Dermis blood vessel endothelial cell (primary cell): ENCODE measurements at regions not wholly inside any gene's neighbourhood (a gene's known extent, or its start where the extent isn't known, plus 50 kb on each side); places are given as distances from the start of the nearest gene placed in this dataset.
"Not testable (repeated sequence)": the region's sequence is repeated elsewhere in the genome, so short reads cannot be mapped to it uniquely, and the experiment has no call there.

Source experiments
- DNase-seq: peaks from one replicate; pipeline ENCODE4 v3.0.0; 2010

DNA sequence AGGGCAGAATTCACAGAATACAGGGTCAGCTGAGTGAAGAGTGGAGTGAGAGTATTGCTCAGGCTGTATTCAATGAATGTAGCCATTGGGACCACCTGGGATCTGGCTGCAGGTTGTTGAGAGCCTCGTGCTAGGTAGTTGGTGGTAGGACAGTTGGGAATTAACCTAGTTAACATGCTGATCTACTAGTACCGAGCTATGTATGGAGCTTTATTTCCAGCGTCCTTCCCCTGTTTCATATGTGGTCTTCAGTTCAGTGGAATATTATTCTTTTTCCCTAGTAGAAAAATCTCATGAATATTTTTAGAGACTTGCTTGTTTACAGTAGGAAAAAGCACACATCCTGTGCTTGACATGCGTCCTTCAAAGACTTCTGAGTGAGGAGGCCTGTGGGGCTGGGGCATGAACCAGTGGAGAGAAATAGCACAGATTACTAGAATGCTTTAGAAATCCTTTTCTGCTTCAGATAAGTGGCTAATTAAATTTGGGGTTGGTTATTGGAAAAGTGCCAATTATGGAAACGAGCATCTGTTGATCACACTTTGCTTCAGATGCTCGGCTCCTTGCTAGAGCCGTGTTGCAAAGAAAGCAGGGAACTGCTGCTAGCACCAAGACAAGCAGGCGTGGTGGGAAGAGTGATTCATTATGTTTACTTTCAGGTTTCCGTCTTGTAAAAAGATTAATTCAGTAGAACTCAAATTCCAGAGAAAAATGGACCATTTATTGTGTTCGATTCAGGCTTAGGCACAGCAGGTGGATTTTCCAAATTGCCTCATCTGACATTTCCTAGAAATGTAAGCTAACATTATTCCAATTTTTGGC is 53.6 kb downstream of the ARF6 start:
- peak; percentile 84 for DNase-seq

DNA sequence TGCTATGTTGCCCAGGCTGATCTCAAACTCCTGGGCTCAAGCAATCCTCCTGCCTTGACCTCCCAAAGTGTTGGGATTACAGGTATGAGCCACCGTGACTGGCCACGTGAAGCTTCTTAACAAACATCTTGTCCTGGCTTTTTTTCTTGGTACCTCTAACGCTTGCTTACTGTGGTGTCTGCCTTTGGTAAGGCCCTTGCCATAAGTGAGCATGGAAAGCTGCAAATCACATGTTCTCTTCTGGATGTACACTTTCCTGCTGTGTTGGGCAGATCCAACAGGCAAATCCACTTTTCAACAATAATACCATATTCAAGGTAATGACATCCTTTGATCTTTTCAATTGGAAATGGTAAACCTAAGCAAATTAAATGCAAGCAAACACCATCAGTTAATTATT is 54.6 kb downstream of the ARF6 start:
- no peak for DNase-seq

- DNase-seq, result no peak
These were observed 57.7 kb downstream of the ARF6 start for GRCh38 chr14:49950275-49951228.

DNA sequence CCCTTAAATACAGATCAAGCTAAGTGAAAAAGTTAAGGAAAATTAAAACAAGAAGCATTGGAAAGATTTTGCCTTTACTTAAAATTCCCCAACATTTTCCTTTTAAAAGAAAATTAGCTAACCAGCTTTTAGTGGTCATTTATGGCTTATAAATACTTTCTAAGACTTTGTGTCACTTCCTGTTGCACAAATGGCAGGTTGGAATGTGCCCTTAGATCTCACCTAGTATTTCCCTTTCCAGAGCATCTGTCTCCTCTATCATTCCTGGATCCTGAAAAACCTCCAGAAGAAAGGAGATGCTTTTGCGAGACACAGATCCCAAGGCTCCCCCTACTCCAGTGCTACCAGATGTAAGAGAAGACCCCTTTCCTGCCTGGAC is 58.3 kb downstream of the ARF6 start:
- DNase-seq, result no peak

DNA sequence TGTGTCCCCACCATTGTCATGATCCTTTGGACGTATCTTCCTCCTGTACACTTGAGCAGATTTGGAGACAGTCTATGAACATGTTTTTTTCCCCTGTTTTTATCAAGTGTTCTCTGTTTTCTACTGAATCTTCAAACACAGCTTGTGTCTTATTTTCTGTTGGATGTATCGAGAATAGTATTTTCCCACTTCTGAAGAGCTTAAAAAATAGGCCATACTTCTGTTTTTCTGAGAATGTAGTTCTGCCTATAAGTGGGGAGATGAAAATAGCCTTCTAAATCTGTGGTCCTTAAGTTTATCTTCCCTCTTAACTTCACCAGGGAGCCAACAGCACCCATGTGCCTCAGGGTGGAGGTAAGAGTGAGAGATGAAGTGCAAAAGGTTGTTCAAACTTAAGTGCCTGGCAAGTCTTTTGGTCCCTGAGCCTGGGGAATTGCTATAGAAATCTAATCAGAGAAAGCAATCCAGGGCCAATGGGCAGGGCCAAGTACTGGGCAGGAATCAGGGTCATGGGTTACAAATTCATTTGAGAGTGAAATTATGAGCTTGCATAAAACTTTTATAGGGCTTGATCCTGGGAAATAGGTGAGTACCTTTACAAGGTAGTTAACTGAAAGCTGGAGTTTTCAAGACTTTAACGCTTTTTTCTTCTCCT is 58.9 kb downstream of the ARF6 start:
- DNase-seq, result no peak

DNA sequence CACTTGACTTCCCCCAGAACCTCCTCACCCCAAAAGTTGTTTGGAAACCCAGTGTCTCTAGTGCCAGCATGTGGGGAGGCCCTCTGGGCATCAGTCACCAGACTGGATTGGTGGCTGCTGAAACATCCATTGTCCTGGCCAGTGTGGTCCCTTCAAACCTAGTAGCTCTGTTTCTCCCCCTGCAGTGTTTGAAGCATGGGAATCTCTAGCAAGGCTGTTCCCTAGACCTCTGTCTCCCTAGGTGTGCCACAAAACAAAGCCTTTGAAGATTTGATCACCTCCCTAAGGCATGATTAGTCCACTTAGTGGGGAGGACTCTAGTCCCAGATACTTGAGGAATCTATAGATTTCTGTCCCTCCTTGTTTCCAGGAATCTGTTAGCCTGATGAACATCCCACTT is 60.3 kb downstream of the ARF6 start:
- DNase-seq, result no peak

- DNase-seq, result no peak
These were observed 61.3 kb downstream of the ARF6 start for GRCh38 chr14:49954171-49954631.

DNA sequence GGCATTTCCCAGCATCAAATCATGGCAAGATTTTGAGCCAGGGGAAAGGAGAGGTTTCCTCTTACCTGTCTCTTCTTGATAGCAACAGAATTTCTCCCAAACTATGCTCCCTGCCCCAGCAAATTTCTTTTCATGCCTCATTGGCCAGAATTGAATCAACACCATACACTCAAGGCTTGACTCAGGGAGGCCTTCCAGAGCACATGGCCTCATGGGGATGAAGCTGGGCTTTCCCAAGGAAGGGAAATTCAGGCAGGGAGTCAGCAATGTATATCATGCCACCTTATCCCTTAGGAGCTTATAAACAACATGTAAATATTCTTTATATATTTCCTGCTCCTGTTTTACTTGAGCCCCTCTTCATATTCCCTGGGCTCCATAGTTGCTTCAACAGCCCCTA is 62.1 kb downstream of the ARF6 start:
- DNase-seq, result no peak

- DNase-seq, result no peak
These were observed 64.4 kb downstream of the ARF6 start for GRCh38 chr14:49957089-49957852.

- no peak for DNase-seq
These were observed 67.0 kb downstream of the ARF6 start for GRCh38 chr14:49959822-49960408.

- DNase-seq, result no peak
These were observed 67.6 kb downstream of the ARF6 start for GRCh38 chr14:49960453-49960852.

DNA sequence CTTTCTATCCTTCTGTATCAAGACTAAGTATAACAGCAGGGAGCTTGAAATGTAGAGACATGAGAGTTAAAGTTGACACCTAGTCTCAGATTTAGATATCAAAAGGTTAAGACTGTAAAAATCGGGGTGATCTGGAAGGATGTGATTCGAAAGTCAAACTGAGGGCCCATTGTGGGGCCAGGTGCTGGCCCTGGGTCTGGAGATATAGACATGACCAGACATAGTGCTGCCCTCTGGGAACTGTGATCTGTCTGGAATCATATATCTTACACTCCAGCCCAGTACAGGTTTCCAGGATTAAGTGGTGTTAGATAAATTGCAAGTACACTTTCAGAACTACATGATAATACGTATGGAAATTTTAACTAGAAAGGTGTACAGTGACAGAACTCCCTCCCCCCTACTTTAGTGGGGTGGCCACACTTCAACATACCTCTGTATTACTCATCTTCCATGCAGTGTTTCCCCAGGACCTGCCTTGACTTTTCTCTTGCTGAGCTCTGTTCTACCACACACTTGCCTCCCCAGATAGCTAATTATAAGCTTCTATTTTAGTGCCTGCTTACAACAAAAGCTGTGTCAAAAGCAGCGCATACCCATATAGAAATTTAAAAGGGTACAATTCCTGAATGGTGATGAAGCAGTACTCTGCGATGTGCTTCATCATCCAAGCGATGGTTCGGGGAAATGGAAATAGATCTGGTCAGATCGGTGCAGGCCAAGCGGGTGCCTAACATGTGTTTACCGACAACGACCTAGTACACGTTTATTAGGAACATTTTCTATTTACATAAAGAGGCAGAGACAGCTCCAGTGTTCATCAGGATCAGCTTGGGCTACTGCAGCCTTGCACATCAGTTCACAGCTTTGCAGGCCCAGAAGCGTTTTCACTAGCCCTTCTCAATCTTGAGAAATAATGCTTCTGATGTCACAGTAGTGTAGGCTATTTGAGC is 68.7 kb downstream of the ARF6 start:
- no peak for DNase-seq

GRCh38 chr14:49962621-49963020 is 69.7 kb downstream of the ARF6 start:
- DNase-seq, result no peak

DNA sequence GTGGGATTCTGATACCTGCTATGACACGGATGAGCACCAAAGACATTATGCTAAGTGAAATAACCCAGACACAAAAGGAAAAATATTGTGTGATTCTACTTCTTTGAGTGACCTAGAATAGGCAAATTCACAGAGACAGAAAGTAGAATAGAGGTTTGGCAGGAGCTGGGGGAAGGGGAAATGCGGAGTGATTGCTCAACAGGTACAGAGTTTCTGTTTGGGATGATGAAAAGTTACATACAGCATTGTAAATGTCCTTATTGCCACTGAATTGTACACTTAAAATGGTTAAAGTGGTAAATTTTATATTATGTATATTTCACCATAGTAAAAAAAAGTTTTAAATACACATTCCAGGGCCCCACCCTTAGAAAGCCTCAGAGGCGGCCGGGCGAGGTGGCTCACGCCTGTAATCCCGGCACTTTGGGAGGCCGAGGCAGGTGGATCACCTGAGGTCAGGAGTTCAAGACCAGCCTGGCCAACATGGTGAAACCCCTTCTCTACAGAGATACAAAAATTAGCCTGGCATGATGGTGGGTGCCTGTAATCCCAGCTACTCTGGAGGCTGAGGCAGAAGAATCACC is 72.3 kb downstream of the ARF6 start:
- not testable (repeated sequence) for DNase-seq

- no peak for DNase-seq
These were observed 73.5 kb downstream of the ARF6 start for GRCh38 chr14:49966304-49966809.

DNA sequence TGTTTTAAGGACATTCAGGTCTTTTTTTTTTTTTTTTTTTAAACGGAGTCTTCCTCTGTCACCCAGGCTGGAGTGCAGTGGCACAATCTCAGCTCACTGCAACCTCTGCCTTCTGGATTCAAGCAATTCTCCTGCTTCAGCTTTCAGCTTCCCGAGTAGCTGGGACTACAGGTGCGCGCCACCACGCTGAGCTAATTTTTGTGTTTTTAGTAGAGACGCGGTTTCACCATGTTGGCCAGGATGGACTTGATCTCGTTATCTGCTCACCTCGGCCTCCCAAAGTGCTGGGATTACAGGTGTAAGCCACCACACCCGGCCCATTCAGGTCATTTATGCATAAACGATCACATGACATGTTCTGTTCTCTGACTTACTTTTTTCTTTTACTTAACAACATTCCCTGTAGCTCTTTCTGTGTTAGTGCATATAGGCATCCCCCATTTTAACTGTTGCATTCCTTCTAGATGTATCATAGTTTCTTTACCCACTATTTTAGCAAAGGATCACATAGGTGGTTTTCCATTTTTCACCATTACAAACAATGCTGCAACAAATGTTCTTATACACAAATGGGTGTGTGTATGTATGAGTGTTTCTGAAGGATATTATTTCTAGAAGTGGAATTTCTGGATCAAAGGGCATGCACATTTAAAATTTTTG is 74.2 kb downstream of the ARF6 start:
- no peak for DNase-seq

DNA sequence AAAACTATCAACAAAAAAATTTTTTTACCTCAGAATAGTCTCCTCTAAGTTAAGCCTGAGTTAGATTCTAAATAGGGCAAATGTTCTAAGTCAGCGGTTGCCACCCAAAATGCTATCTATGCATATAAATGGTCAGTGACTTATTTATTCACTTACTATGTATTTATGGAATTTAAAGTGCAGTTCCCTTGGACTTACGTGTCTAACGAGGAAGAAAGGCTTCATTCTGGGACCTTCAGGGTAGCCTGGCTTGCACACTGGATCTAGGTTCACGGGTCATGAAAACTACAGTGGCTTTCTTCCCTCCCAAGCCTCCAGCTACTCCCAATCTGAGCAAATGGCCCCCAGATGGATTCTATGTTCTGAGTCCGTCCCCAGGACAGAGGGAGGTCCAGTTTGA is 77.1 kb downstream of the ARF6 start:
- DNase-seq, result no peak

DNA sequence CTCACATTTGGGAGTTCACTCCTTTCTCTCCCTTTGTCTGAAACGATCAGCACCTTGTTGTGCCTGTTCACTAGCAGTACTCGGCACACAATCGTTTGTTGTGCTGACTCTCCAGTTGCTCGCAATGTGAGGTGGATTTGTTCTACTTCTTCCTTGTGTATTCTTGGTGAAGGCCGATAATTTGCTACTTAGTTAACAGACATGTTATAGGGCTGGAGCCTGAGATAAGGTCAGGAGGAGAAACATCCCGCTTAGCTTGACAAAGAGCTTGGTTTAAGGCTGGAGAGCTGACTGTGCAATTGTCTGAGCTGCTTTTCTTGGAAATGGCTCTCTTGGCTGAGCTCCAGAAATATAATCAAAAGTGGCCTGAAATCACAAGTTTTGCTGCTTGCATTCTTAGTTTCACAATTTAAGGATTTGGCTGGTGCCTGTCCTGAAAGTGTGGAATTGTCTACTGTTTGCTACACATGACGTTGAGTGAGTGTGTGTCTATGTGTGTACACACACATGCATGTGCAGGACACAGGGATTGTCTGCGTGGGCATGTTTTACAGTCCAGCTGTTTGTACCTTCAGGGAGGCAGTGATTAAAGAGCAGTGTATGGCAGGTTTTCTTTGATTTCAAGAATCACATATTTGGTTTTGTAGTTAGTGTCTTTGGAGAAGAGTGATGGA is 77.7 kb downstream of the ARF6 start:
- peak; percentile 75 for DNase-seq
